A673 (cell line): ENCODE measurements at regions not wholly inside any gene's neighbourhood (a gene's known extent, or its start where the extent isn't known, plus 50 kb on each side); places are given as distances from the start of the nearest gene placed in this dataset.

Experiments used
- EZH2 ChIP-seq: fragments of 200-600 bp; sonication (generic); IDR thresholded peaks from 2 replicates; pipeline ENCODE4 v1.6.1; 2017; ENCODE audit warnings: borderline replicate concordance, low read depth, mild to moderate bottlenecking, mixed read lengths, antibody characterized with exemption, low read length; ENCODE audit not compliant: poor library complexity, severe bottlenecking
- TF ChIP-seq, protein P1 (sequence below): fragments of 300-800, 200-600 bp; sonication (generic); conservative IDR thresholded peaks from 2 replicates; pipeline ENCODE4 v1.5.1; 2017; ENCODE audit warnings: low read depth, mild to moderate bottlenecking, antibody characterized with exemption, low read length, moderate library complexity, mixed read lengths

DNA sequence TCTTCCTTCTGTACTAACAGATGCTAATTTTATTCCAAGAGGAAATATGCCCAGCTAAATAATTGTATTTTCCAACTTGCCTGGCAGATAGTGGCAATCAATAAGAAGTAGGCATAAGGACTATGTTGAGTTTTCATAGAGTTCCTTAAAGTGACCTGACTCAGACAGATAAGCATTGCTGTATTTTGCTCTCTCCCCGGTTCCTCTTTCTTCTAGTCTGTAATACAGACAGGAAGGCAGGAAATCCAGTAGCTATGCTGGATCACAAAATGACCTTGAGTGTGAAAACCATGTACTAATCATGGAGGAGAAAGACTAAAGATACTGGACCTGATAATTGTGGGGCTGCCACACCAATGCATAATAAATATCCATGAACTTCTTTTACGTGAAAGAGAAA, 701.7 kb downstream of the CETN3 start:
- TF ChIP-seq, protein P1, sequence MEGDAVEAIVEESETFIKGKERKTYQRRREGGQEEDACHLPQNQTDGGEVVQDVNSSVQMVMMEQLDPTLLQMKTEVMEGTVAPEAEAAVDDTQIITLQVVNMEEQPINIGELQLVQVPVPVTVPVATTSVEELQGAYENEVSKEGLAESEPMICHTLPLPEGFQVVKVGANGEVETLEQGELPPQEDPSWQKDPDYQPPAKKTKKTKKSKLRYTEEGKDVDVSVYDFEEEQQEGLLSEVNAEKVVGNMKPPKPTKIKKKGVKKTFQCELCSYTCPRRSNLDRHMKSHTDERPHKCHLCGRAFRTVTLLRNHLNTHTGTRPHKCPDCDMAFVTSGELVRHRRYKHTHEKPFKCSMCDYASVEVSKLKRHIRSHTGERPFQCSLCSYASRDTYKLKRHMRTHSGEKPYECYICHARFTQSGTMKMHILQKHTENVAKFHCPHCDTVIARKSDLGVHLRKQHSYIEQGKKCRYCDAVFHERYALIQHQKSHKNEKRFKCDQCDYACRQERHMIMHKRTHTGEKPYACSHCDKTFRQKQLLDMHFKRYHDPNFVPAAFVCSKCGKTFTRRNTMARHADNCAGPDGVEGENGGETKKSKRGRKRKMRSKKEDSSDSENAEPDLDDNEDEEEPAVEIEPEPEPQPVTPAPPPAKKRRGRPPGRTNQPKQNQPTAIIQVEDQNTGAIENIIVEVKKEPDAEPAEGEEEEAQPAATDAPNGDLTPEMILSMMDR, result no peak
- no peak for TF ChIP-seq EZH2
